Ovary (tissue), 3 donors: ENCODE measurements at regions not wholly inside any gene's neighbourhood (a gene's known extent, or its start where the extent isn't known, plus 50 kb on each side); places are given as distances from the start of the nearest gene placed in this dataset.

Source experiments
- POLR2A ChIP-seq: fragments of 450-650 bp; IDR thresholded peaks from one replicate; pipeline ENCODE4 v1.6.1; 2017; ENCODE audit warnings: antibody characterized with exemption, mild to moderate bottlenecking, moderate library complexity
- TF ChIP-seq, protein P1 (sequence below), 3 donors: fragments of 450-650 bp in 2 of 3; fragments of 200-600 bp in 1 of 3; IDR thresholded peaks; one replicate each; pipeline versions ENCODE4 v1.5.1 to v1.8.0; 2016 to 2022; ENCODE audit warnings: antibody characterized with exemption in 3 of 3, mild to moderate bottlenecking in 1 of 3
- donor health status: DM: no; HTN: no; CAD: no.

DNA sequence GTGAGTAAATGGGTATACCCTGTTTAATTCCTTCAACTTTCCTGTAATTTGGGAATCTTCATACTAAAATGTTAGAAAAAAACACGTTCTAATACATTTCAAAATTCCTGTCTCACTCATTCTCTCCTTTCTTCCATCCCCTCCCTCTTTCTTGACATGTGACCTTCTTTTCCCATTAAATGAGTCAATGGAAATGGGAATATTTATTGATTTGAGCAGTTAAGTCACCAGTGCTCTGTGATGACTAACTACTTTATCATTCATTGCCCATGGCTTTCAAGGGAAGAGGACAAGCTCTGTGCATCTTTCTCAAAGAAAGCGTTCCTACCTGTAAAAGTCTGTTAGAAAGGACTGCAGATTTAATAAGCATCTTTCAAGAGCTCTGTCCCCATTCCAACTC, 144.4 kb upstream of the MAP3K1 start:
- TF ChIP-seq POLR2A = no peak
- TF ChIP-seq, protein P1, sequence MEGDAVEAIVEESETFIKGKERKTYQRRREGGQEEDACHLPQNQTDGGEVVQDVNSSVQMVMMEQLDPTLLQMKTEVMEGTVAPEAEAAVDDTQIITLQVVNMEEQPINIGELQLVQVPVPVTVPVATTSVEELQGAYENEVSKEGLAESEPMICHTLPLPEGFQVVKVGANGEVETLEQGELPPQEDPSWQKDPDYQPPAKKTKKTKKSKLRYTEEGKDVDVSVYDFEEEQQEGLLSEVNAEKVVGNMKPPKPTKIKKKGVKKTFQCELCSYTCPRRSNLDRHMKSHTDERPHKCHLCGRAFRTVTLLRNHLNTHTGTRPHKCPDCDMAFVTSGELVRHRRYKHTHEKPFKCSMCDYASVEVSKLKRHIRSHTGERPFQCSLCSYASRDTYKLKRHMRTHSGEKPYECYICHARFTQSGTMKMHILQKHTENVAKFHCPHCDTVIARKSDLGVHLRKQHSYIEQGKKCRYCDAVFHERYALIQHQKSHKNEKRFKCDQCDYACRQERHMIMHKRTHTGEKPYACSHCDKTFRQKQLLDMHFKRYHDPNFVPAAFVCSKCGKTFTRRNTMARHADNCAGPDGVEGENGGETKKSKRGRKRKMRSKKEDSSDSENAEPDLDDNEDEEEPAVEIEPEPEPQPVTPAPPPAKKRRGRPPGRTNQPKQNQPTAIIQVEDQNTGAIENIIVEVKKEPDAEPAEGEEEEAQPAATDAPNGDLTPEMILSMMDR (IDR thresholded peaks at IDR 0.05) = no peak
